GM23338 (cell line): ENCODE measurements at regions not wholly inside any gene's neighbourhood (a gene's known extent, or its start where the extent isn't known, plus 50 kb on each side); places are given as distances from the start of the nearest gene placed in this dataset.

ENCODE experiments used
- ATAC-seq: fragments of 200-7000 bp; cut with Tn5 transposase; 3 replicates; pipeline ENCODE4 v1.9.1; 2020
- DNase-seq: peaks from one replicate; pipeline ENCODE4 v3.0.0-alpha.2; 2015; ENCODE audit warnings: low spot score
- H2AFZ ChIP-seq: fragments of 200-600 bp; sonication (generic); 2 replicates; pipeline ENCODE4 v1.8.0; 2016; ENCODE audit warnings: antibody characterized with exemption, mild to moderate bottlenecking, moderate library complexity
- H3F3A ChIP-seq: fragments of 200-600 bp; sonication (generic); replicated peaks from 2 replicates; pipeline ENCODE4 v1.8.0; 2017; ENCODE audit warnings: antibody characterized with exemption, mixed run types, low read depth
- H3K27ac ChIP-seq: fragments of 200-600 bp; sonication (generic); 2 replicates; pipeline ENCODE4 v1.6.1; 2016; ENCODE audit warnings: low read depth
- H3K27me3 ChIP-seq: fragments of 200-600 bp; sonication (generic); 2 replicates; pipeline ENCODE4 v1.8.0; 2016; ENCODE audit warnings: mild to moderate bottlenecking, mixed run types, moderate library complexity; ENCODE audit not compliant: insufficient read depth
- H3K36me3 ChIP-seq: fragments of 200-600 bp; sonication (generic); 2 replicates; pipeline ENCODE4 v1.8.0; 2016; ENCODE audit warnings: mild to moderate bottlenecking; ENCODE audit not compliant: insufficient read depth
- H3K4me1 ChIP-seq: fragments of 200-600 bp; sonication (generic); 2 replicates; pipeline ENCODE4 v1.8.0; 2016; ENCODE audit warnings: mild to moderate bottlenecking, moderate library complexity; ENCODE audit not compliant: insufficient read depth
- H3K4me2 ChIP-seq: fragments of 200-600 bp; sonication (generic); 2 replicates; pipeline ENCODE4 v1.7.1; 2017; ENCODE audit warnings: mixed run types
- H3K4me3 ChIP-seq: fragments of 200-600 bp; sonication (generic); 2 replicates; pipeline ENCODE4 v1.6.1; 2016; ENCODE audit warnings: mixed run types
- H3K79me2 ChIP-seq: fragments of 200-600 bp; sonication (generic); replicated peaks from 2 replicates; pipeline ENCODE4 v1.8.0; 2017; ENCODE audit warnings: mild to moderate bottlenecking; ENCODE audit not compliant: insufficient read depth
- H3K9me2 ChIP-seq: fragments of 200-600 bp; sonication (generic); 2 replicates; pipeline ENCODE4 v1.8.0; 2017; ENCODE audit not compliant: insufficient read depth
- H4K20me1 ChIP-seq: fragments of 200-600 bp; sonication (generic); replicated peaks from 2 replicates; pipeline ENCODE4 v1.8.0; 2017; ENCODE audit warnings: mild to moderate bottlenecking; ENCODE audit not compliant: insufficient read depth
- H3K27ac Mint-ChIP-seq: 2 replicates; pipeline ENCODE4 v1.8.0; 2020; ENCODE audit warnings: inconsistent platforms, mild to moderate bottlenecking, moderate library complexity, mixed read lengths
- H3K27me3 Mint-ChIP-seq: 3 replicates; pipeline ENCODE4 v1.8.0; 2022; ENCODE audit warnings: low read depth, mild to moderate bottlenecking, moderate library complexity, mixed read lengths, inconsistent platforms; ENCODE audit not compliant: insufficient read depth, poor library complexity
- H3K36me3 Mint-ChIP-seq: 3 replicates; pipeline ENCODE4 v1.8.0; 2021; ENCODE audit warnings: low read depth, mild to moderate bottlenecking, inconsistent platforms, moderate library complexity, mixed read lengths
- H3K4me1 Mint-ChIP-seq: 3 replicates; pipeline ENCODE4 v1.8.0; 2020; ENCODE audit warnings: mild to moderate bottlenecking, inconsistent platforms, mixed read lengths
- H3K4me3 Mint-ChIP-seq: 3 replicates; pipeline ENCODE4 v1.8.0; 2021; ENCODE audit warnings: moderate library complexity, mild to moderate bottlenecking, inconsistent platforms, mixed read lengths
- H3K9me3 Mint-ChIP-seq: 3 replicates; pipeline ENCODE4 v1.8.0; 2020; ENCODE audit warnings: moderate library complexity, mild to moderate bottlenecking, inconsistent platforms, mixed read lengths
- CTCF ChIP-seq, 2 experiments: fragments of 200-600 bp in 1 of 2; sonication (generic) in 1 of 2; conservative IDR thresholded peaks; 2 replicates each; pipeline versions ENCODE4 v1.5.1 to v1.6.1; 2016 to 2017; ENCODE audit warnings: antibody characterized with exemption in 2 of 2, low read depth in 2 of 2, mild to moderate bottlenecking in 2 of 2, moderate library complexity in 1 of 2
- ETS1 ChIP-seq: IDR thresholded peaks from 2 replicates; pipeline ENCODE4 v1.6.1; 2016; ENCODE audit warnings: antibody characterized with exemption
- EZH2phosphoT487 ChIP-seq: fragments of 200-600 bp; sonication (generic); IDR thresholded peaks from one replicate; pipeline ENCODE4 v1.8.1; 2018; ENCODE audit warnings: antibody characterized with exemption; ENCODE audit not compliant: unreplicated experiment
- JUNB ChIP-seq: IDR thresholded peaks from one replicate; pipeline ENCODE4 v1.6.1; 2016; ENCODE audit warnings: antibody characterized with exemption; ENCODE audit not compliant: unreplicated experiment
- ZNF114 ChIP-seq: fragments of 250-450 bp; sonication (Bioruptor Pico); IDR thresholded peaks from 2 replicates; pipeline ENCODE4 v1.5.0; 2020; ENCODE audit warnings: mild to moderate bottlenecking, moderate library complexity
- ZNF462 ChIP-seq: fragments of 250-450 bp; sonication (Bioruptor Pico); IDR thresholded peaks from 2 replicates; pipeline ENCODE4 v1.5.0; 2020; ENCODE audit warnings: mild to moderate bottlenecking, moderate library complexity

- H3K4me2 ChIP-seq, result no peak overlapping the region
- H3K4me3 ChIP-seq, result no peak overlapping the region
- peaks cover 21% of the 10 kb centered on the region for H3K4me1 ChIP-seq
- no peak overlapping the region for H2AFZ ChIP-seq
- H3K4me3 Mint-ChIP-seq, result peak overlapping the region; percentile 8; the same call in 2 of the 3 replicates
- no peaks in the 10 kb centered on the region for H3K36me3 ChIP-seq
- no peaks in the 10 kb centered on the region for H3K27me3 Mint-ChIP-seq
- peak overlapping the region; percentile 90 for H3K27ac Mint-ChIP-seq
- no peaks in the 10 kb centered on the region; the same call in 1 of the 2 replicates for H3F3A ChIP-seq
- TF ChIP-seq JUNB, result no peak
- no peak for TF ChIP-seq ZNF114 (CRISPR knock-in tag)
- TF ChIP-seq ZNF462 (CRISPR knock-in tag), result no peak
- no peak for TF ChIP-seq ETS1
- no peak for TF ChIP-seq CTCF (conservative IDR thresholded peaks at IDR 0.05; ENCODE audit: low read depth in 2 of 2)
- no peak for TF ChIP-seq EZH2phosphoT487
- H3K9me3 Mint-ChIP-seq, result no peaks in the 10 kb centered on the region; the same call in 2 of the 3 replicates
- DNase-seq (no peak), ATAC-seq (no peak; the same call in 1 of the 3 replicates)
- H3K4me1 Mint-ChIP-seq, result peaks cover 43% of the 10 kb centered on the region
- no peaks in the 10 kb centered on the region for H3K27me3 ChIP-seq
- no peaks in the 10 kb centered on the region for H4K20me1 ChIP-seq
- H3K79me2 ChIP-seq, result no peaks in the 10 kb centered on the region
- H3K27ac ChIP-seq, result peak overlapping the region; percentile 86
- H3K9me2 ChIP-seq, result no peaks in the 10 kb centered on the region
- peaks cover 13% of the 10 kb centered on the region; the same call in 2 of the 3 replicates for H3K36me3 Mint-ChIP-seq
Observed at GRCh38 chr15:62758952-62759349, 283.6 kb upstream of the TPM1 start.
